ENCODE measurements at regions not wholly inside any gene's neighbourhood (a gene's known extent, or its start where the extent isn't known, plus 50 kb on each side); places are given as distances from the start of the nearest gene placed in this dataset.

DNA sequence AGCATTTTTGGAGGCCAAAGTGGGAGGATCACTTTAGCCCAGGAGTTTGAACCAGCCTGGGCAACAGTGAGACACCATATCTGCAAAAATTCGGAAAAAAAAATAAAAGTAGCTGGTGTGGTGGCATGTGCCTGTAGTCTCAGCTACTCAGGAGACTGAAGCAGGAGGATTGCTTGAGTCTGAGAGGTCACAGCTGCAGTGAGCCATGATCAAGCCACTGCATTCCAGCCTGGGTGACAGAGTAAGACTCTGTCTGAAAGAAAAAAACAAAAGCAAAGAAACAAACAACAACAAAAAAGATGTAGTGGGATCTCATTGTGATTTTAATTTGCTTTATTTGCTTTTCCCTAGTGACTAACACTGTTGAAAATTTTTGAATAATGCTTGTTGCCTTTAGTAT, 394.7 kb upstream of the KLHL1 start:
- TF ChIP-seq ZFP3 (CRISPR knock-in tag; IDR thresholded peaks at IDR 0.05) (no peak), ESRRG (CRISPR knock-in tag; IDR thresholded peaks at IDR 0.05) (no peak), ARNTL (CRISPR knock-in tag; IDR thresholded peaks at IDR 0.05; ENCODE audit: borderline replicate concordance, low read depth) (no peak), ZFP30 (CRISPR knock-in tag; IDR thresholded peaks at IDR 0.05) (no peak), TOX (CRISPR knock-in tag; IDR thresholded peaks at IDR 0.05; ENCODE audit: borderline replicate concordance) (no peak), CSDC2 (CRISPR knock-in tag; IDR thresholded peaks at IDR 0.05) (no peak), ZC3H10 (CRISPR knock-in tag; IDR thresholded peaks at IDR 0.05) (no peak), RARB (CRISPR knock-in tag; IDR thresholded peaks at IDR 0.05) (no peak), PPARA (CRISPR knock-in tag; IDR thresholded peaks at IDR 0.05; ENCODE audit: borderline replicate concordance) (no peak)
- TF ChIP-seq, protein P1, sequence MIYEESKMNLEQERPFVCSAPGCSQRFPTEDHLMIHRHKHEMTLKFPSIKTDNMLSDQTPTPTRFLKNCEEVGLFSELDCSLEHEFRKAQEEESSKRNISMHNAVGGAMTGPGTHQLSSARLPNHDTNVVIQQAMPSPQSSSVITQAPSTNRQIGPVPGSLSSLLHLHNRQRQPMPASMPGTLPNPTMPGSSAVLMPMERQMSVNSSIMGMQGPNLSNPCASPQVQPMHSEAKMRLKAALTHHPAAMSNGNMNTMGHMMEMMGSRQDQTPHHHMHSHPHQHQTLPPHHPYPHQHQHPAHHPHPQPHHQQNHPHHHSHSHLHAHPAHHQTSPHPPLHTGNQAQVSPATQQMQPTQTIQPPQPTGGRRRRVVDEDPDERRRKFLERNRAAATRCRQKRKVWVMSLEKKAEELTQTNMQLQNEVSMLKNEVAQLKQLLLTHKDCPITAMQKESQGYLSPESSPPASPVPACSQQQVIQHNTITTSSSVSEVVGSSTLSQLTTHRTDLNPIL (CRISPR knock-in tag; IDR thresholded peaks at IDR 0.05; ENCODE audit: low read depth), result no peak
- TF ChIP-seq, protein P2, sequence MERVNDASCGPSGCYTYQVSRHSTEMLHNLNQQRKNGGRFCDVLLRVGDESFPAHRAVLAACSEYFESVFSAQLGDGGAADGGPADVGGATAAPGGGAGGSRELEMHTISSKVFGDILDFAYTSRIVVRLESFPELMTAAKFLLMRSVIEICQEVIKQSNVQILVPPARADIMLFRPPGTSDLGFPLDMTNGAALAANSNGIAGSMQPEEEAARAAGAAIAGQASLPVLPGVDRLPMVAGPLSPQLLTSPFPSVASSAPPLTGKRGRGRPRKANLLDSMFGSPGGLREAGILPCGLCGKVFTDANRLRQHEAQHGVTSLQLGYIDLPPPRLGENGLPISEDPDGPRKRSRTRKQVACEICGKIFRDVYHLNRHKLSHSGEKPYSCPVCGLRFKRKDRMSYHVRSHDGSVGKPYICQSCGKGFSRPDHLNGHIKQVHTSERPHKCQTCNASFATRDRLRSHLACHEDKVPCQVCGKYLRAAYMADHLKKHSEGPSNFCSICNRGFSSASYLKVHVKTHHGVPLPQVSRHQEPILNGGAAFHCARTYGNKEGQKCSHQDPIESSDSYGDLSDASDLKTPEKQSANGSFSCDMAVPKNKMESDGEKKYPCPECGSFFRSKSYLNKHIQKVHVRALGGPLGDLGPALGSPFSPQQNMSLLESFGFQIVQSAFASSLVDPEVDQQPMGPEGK (CRISPR knock-in tag; IDR thresholded peaks at IDR 0.05; ENCODE audit: borderline replicate concordance), result no peak
- TF ChIP-seq, protein P3, sequence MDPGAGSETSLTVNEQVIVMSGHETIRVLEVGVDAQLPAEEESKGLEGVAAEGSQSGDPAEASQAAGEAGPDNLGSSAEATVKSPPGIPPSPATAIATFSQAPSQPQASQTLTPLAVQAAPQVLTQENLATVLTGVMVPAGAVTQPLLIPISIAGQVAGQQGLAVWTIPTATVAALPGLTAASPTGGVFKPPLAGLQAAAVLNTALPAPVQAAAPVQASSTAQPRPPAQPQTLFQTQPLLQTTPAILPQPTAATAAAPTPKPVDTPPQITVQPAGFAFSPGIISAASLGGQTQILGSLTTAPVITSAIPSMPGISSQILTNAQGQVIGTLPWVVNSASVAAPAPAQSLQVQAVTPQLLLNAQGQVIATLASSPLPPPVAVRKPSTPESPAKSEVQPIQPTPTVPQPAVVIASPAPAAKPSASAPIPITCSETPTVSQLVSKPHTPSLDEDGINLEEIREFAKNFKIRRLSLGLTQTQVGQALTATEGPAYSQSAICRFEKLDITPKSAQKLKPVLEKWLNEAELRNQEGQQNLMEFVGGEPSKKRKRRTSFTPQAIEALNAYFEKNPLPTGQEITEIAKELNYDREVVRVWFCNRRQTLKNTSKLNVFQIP (CRISPR knock-in tag; IDR thresholded peaks at IDR 0.05; ENCODE audit: borderline replicate concordance, low read depth), result no peak

All from SK-N-SH treated with all-trans-retinoic acid at 6 μM for 48 hours (cell line).